Femur (tissue), 1 donor: ENCODE measurements at regions not wholly inside any gene's neighbourhood (a gene's known extent, or its start where the extent isn't known, plus 50 kb on each side); places are given as distances from the start of the nearest gene placed in this dataset.
"Not testable (repeated sequence)": the region's sequence is repeated elsewhere in the genome, so short reads cannot be mapped to it uniquely, and the experiment has no call there.

Experiments
- DNase-seq: peaks from one replicate; pipeline ENCODE4 v3.0.0-alpha.2; 2017

GRCh38 chr2:138324068-138324771 lies 177.3 kb upstream of the SPOPL start:
- no peak for DNase-seq

DNA sequence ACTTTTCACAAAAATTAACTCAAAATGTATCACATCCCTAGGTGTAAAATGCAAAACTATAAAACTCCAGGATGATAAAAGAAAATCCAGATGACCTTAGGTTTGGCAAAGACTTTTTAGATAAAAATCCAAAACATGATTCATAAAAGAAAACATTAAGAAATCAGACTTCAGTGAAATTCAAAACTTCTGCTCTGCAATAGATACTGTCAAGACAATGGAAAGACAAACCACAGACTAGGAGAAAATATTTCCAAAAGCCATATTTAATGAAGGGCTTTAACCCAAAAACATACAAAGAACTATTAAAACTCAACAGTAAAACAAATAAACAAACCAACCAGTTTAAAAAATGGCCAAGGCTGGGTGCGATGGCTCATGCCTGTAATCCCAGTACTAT lies 173.6 kb upstream of the SPOPL start:
- no peak for DNase-seq

GRCh38 chr2:138329162-138329561 lies 172.4 kb upstream of the SPOPL start:
- no peak for DNase-seq

- no peak for DNase-seq
Measured at GRCh38 chr2:138329591-138329990, 172.0 kb upstream of the SPOPL start.

DNA sequence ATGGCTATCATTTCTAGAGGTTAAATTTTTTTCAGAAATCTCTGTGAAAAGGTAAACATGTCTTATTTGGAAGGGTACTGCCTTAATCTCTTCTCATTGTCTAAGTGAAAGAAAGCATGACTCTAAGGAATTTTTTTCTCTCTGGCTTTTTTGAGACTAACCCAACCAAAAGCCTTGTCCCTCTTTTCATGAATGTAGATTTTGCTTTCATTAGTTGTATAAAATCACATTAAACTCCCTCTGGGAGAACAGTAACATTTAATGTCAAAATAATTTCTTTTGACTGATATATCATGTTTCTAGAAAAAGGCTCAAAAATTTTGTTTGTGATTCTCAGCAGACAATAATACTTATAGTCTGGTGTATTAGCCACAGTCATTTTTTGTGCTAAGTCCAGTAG lies 168.4 kb upstream of the SPOPL start:
- no peak for DNase-seq

DNA sequence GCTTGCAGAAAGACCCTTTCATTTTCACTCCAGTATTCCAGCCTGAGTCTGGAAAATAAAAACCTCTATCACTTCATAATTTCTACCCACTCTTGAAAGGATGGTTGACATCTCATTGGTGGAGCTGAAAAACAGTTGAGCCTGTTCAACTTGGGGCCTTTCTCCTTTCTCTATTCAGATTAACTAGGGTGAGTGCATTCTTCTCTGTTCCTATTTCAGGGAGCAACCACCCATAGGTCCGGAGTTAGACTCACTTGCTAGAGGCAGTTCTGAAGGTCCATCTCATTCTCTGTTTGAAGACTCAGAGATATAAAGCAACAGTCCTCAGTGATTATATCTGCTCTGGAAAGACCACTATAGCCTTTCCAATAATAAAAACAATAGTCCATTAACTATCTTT lies 167.9 kb upstream of the SPOPL start:
- no peak for DNase-seq

GRCh38 chr2:138334323-138334722 lies 167.2 kb upstream of the SPOPL start:
- no peak for DNase-seq

DNA sequence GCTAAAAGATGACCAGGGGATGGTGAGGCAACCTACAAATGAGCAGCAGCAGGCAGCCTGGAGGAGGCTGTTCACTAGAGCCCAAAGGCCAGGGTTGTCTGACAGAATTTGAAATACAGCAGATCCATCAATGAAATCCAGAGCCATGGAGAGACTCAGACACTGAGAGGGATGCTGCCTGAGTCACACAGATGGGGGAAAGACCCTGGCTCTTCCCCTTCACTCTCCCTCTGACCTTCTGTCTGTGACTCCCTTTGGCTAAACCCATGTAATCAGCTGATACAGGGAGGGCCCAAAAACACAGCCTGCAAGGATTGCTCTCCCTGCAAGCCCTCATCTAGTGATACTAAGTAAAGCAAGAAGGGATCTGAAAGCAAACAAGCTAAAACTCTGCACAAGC lies 166.5 kb upstream of the SPOPL start:
- DNase-seq: no peak

DNA sequence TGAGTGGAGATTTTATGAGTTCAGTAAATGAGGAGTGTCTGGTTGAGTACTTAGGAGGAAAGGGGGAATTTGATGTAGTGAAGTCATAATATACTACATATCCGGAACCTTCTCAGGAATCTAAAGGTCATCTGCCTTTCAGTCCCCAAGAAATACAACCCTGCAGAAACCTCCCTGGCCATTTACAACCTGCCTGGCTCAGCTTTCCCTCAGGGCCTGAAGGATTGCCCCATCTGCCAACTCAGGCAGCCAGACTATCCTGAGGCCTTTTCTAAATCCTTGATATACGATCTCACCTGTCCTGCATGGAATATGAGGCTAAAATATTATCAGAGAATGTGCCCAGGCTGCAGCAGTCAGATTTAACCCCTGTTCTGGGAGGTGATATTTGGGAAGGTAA lies 165.4 kb upstream of the SPOPL start:
- DNase-seq: no peak

DNA sequence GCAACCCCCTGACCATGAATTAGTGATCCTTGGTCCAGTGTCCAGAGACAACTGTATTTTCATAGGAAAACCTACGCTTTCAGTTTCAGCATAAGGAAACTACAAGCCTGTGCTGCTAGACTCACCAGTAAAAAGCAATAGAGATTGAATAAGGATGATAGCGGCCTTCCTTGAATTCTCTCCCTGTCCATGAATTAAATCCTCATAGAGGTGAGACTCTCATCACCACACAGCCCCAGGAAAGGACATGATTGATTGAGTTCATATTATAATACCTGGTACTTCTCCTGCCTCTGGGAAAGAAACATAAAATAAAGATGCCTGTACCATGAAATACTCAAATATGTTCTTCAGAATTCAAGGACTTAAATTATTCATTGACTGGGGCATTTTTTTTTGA lies 146.3 kb upstream of the SPOPL start:
- DNase-seq: no peak

- DNase-seq: no peak
Measured at GRCh38 chr2:138356178-138356577, 145.4 kb upstream of the SPOPL start.

DNA sequence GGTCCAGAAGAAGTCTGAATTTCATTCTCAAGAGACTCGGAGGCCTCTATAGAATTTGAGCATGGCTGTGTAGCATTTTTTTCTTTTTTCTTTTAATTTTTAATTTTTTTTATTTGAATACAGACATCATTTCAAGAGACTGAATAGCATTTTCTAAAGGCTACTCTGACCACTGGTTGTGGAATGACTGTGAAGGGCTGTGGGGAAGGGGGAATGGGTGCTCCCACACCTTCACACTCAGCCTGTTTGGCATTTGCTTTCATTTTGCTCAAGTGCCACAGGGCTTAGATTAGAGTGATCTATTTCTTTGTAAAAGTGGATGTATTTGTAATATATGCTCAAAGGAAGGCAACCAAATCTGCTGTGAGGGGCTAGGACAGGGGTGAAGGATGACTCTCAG lies 142.0 kb upstream of the SPOPL start:
- DNase-seq: no peak

DNA sequence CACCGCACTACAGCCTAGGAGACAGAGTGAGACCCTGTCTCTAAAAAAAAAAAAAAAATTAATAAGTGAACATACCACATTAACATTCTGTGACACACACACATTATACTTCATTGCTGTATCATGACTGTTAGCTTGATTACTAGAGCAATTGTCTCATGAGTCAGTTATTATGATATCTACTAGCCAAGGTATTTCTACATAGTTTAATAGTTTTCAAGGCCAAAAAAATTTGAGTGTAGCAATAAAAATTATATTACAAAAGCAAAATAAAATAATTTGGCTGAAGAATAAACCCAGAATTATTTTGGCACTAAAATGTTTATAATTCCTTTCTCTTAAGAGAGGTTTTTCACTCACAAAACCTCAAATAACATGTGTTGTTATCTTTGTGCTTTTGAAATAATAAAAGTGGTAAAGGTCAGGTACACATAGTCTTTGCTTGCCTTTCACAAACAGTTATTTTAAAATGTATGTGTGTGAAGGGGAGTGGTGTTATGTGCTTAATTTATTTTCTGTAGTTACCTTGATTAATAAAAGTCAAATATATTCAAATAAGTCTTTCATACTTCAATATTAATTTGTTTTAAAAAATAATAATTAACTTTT lies 136.9 kb upstream of the SPOPL start:
- DNase-seq: no peak

DNA sequence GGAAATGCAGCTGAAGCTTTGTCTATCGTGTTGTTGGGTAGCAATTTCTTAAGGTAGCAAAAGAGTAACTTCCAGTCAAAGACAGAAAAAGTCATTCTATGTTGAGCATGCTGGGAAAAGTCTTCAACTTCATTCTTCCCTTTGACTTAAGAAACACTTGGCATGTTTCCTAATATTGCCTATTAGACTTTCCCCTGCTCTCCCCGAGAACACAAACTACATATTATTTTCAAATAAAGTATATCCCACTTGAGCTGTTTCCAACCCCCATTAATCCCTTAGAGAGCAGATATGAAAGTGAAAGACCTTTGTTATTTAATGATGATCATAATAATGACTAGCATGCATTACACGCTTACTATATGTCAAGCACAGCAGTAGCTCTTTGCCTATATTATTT lies 136.0 kb upstream of the SPOPL start:
- DNase-seq: no peak

- DNase-seq: no peak
Measured at GRCh38 chr2:138369856-138370255, 131.7 kb upstream of the SPOPL start.

DNA sequence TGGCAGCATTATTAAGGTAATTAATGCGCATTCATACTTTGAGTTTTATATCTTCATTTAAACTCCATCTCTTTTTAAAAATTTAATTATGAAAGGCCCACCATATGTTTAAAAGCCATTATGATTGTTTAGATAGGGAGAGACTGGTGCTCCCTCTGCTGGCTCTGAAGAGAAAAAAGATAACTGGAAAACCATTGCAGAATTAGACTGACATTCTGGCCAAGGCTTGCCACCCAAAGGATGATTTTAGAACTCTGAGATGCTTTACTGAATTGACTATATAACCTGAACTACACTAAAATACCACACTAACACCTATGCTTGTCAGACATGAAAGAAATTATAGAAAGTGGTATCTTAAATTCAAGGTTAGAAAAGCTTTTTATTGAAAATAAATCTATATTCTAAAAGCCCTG lies 127.6 kb upstream of the SPOPL start:
- no peak for DNase-seq

DNA sequence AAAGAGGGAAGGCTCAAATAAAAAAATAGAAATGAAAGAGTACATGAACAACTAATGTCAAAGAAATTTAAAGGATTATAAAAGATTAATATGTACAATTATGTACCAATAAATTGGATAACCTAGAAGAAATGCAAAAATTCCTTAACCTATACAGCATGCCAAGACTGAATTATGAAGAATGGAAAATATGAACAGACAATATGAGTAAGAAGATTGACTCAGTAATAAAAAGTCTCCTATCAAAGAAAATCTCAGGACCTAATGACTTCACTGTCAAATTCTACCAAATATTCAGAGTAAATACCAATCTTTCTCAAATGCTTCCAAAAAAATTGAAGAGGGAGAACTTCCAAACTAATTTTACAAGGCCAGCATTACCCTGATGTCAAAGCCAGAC lies 120.2 kb upstream of the SPOPL start:
- DNase-seq: no peak

GRCh38 chr2:138382672-138383071 lies 118.9 kb upstream of the SPOPL start:
- DNase-seq: no peak

GRCh38 chr2:138386191-138386590 lies 115.4 kb upstream of the SPOPL start:
- not testable (repeated sequence) for DNase-seq

DNA sequence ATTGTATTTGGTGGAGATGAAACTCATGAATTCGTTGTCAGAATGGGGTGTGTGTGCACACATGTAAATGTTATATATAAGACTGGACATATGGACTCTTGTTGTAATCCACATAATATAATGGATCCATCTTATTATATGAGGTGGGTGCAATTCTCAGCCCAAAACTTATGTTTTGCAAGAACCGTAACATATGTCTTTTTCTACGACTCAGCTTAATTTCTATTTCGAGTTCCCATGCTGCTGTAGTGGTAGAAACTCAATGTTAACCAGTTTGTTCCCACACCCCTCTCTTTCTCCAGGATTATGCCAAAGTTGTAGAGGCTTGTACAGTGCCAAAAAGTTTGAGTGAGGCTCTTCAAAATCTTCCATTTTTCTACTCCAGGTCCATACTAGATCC lies 112.5 kb upstream of the SPOPL start:
- DNase-seq: no peak

DNA sequence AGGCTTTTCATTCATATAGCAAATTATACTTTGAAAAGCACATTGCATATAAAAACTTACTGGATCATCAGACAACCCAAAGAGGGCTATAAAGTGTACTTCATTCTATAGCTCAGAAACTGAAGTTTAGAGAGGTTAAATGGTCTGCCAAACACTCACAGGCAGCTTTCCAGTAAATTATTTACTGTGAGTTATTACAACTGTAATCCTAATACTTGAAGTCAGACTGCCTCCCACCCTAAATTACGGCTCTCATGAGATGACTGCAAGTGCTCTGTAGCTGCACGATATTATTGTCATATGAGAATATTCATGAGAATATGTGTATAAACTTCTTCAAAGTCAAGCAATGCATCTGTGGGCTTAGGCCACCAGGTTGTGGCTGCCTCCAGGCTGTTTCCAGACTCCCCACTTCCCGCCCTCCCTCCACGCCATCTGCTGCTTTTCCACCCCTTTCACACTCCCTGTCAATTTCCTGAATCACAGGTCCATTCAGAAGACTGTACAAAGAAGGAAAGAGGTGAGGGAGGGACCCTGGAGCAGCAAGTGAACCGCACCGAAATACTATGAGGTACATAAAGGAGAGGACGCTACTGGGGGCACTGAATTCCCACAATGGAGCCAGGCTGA lies 111.1 kb upstream of the SPOPL start:
- no peak for DNase-seq

- DNase-seq: no peak
Measured at GRCh38 chr2:138391946-138392345, 109.6 kb upstream of the SPOPL start.

DNA sequence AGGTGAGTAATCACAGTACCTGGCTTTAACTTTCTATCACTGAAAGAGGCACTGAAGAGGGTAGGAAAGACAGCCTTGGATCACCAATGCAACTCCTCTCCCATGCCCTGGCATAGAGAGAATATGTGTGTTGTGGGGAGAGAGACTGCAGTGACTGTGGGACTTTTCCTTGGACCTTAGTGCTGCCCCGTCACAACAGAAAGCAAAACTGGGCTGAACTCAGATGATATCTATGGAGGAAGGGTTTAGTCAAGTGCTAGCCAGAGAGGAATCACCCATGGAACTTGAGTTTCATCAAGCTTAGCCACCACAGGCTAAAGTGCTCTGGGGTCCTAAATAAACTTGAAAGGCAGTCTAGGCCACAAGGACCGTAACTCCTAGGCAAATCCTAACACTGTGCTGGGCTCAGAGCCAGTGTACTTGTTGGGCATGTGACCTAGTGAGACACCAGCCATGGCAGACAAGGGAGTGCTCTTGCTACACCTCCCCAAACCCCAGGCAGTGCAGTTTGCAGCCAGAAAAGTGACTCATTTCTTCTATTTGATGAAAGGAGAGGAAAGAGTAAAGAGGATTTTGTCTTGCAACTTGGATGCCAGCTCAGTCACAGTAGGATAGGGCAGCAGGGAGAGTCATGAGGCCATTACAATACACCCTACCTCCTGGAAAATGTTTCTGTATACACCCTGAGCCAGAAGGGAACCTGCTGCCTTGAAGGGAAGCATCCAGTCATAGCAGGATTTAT lies 105.8 kb upstream of the SPOPL start:
- no peak for DNase-seq

GRCh38 chr2:138396843-138397242 lies 104.7 kb upstream of the SPOPL start:
- no peak for DNase-seq
